ENCODE measurements at regions not wholly inside any gene's neighbourhood (a gene's known extent, or its start where the extent isn't known, plus 50 kb on each side); places are given as distances from the start of the nearest gene placed in this dataset.

GRCh38 chr12:14129611-14130195 is 148.3 kb upstream of the GRIN2B start:
- no peaks in the 10 kb centered on the region for H3K36me3 ChIP-seq (ENCODE audit: control insufficient read depth in 2 of 3, insufficient read depth in 3 of 3, low read length in 3 of 3)
- peaks cover 0 to 4% (median 0%) of the 10 kb centered on the region in 3 donors for H3K9me3 ChIP-seq (ENCODE audit: control insufficient read depth in 2 of 3, insufficient read depth in 1 of 3, low read length in 3 of 3)
- DNase-seq (no peak), FAIRE-seq (no peak)
- no peak overlapping the region for H3K27ac ChIP-seq (ENCODE audit: low read depth in 2 of 2, low read length in 2 of 2)
- TF ChIP-seq, protein P1, sequence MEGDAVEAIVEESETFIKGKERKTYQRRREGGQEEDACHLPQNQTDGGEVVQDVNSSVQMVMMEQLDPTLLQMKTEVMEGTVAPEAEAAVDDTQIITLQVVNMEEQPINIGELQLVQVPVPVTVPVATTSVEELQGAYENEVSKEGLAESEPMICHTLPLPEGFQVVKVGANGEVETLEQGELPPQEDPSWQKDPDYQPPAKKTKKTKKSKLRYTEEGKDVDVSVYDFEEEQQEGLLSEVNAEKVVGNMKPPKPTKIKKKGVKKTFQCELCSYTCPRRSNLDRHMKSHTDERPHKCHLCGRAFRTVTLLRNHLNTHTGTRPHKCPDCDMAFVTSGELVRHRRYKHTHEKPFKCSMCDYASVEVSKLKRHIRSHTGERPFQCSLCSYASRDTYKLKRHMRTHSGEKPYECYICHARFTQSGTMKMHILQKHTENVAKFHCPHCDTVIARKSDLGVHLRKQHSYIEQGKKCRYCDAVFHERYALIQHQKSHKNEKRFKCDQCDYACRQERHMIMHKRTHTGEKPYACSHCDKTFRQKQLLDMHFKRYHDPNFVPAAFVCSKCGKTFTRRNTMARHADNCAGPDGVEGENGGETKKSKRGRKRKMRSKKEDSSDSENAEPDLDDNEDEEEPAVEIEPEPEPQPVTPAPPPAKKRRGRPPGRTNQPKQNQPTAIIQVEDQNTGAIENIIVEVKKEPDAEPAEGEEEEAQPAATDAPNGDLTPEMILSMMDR (IDR thresholded peaks at IDR 0.05; ENCODE audit: borderline replicate concordance, extremely low read depth, insufficient read depth): no peak
- H3K9ac ChIP-seq (ENCODE audit: low read length in 3 of 3): no peak overlapping the region
- no peaks in the 10 kb centered on the region for H3K4me1 ChIP-seq (ENCODE audit: control insufficient read depth in 2 of 3, insufficient read depth in 2 of 3, low read depth in 1 of 3, low read length in 3 of 3)
- H3K27me3 ChIP-seq (ENCODE audit: control insufficient read depth, insufficient read depth, low read length): no peaks in the 10 kb centered on the region
- intact Hi-C loops (cut with DNase I): no loop called here
- no peak overlapping the region for H3K4me3 ChIP-seq (ENCODE audit: low read length in 3 of 3)

GRCh38 chr12:14135996-14136395 is 154.6 kb upstream of the GRIN2B start:
- H3K9me3 ChIP-seq (ENCODE audit: control insufficient read depth in 2 of 3, insufficient read depth in 1 of 3, low read length in 3 of 3): no peaks in the 10 kb centered on the region
- FAIRE-seq (no peak), DNase-seq (no peak)
- no peaks in the 10 kb centered on the region for H3K4me1 ChIP-seq (ENCODE audit: control insufficient read depth in 2 of 3, insufficient read depth in 2 of 3, low read depth in 1 of 3, low read length in 3 of 3)
- intact Hi-C loops (cut with DNase I): no loop called here
- no peaks in the 10 kb centered on the region for H3K36me3 ChIP-seq (ENCODE audit: control insufficient read depth in 2 of 3, insufficient read depth in 3 of 3, low read length in 3 of 3)
- no peak overlapping the region for H3K9ac ChIP-seq (ENCODE audit: low read length in 3 of 3)
- H3K4me3 ChIP-seq (ENCODE audit: low read length in 3 of 3): no peak overlapping the region
- no peaks in the 10 kb centered on the region for H3K27me3 ChIP-seq (ENCODE audit: control insufficient read depth, insufficient read depth, low read length)
- TF ChIP-seq, protein P1 (IDR thresholded peaks at IDR 0.05; ENCODE audit: borderline replicate concordance, extremely low read depth, insufficient read depth): no peak
- no peak overlapping the region for H3K27ac ChIP-seq (ENCODE audit: low read depth in 2 of 2, low read length in 2 of 2)

GRCh38 chr12:14138495-14138894 is 157.1 kb upstream of the GRIN2B start:
- H3K27me3 ChIP-seq (ENCODE audit: control insufficient read depth, insufficient read depth, low read length): no peaks in the 10 kb centered on the region
- H3K27ac ChIP-seq (ENCODE audit: low read depth in 2 of 2, low read length in 2 of 2): no peak overlapping the region
- H3K36me3 ChIP-seq (ENCODE audit: control insufficient read depth in 2 of 3, insufficient read depth in 3 of 3, low read length in 3 of 3): no peaks in the 10 kb centered on the region
- H3K4me1 ChIP-seq (ENCODE audit: control insufficient read depth in 2 of 3, insufficient read depth in 2 of 3, low read depth in 1 of 3, low read length in 3 of 3): no peaks in the 10 kb centered on the region
- H3K4me3 ChIP-seq (ENCODE audit: low read length in 3 of 3): no peak overlapping the region
- FAIRE-seq (no peak), DNase-seq (peak in 1 of 5 donors; percentile 14)
- H3K9me3 ChIP-seq (ENCODE audit: control insufficient read depth in 2 of 3, insufficient read depth in 1 of 3, low read length in 3 of 3): no peaks in the 10 kb centered on the region
- intact Hi-C loops (cut with DNase I): no loop called here
- TF ChIP-seq, protein P1 (IDR thresholded peaks at IDR 0.05; ENCODE audit: borderline replicate concordance, extremely low read depth, insufficient read depth): no peak
- H3K9ac ChIP-seq (ENCODE audit: low read length in 3 of 3): no peak overlapping the region
